K562 (cell line): ENCODE measurements at regions not wholly inside any gene's neighbourhood (a gene's known extent, or its start where the extent isn't known, plus 50 kb on each side); places are given as distances from the start of the nearest gene placed in this dataset.

Experiments used
- BRF1 ChIP-seq: IDR thresholded peaks from 3 replicates; pipeline ENCODE4 v1.6.1; 2011; ENCODE audit warnings: borderline replicate concordance, mild to moderate bottlenecking; ENCODE audit not compliant: insufficient read length; ENCODE audit errors: extremely low read depth
- ELF4 ChIP-seq: fragments of 450-650 bp; formaldehyde crosslinking; IDR thresholded peaks from 2 replicates; pipeline ENCODE4 v1.4.0; 2022; ENCODE audit warnings: missing genetic modification characterization
- ETS2 ChIP-seq: IDR thresholded peaks from 2 replicates; pipeline ENCODE4 v1.6.1; 2016; ENCODE audit warnings: borderline replicate concordance, missing genetic modification characterization, mild to moderate bottlenecking, moderate library complexity, missing compliant biosample characterization; ENCODE audit not compliant: poor library complexity, severe bottlenecking
- EZH2 ChIP-seq: IDR thresholded peaks from 2 replicates; pipeline ENCODE4 v1.6.1; 2012; ENCODE audit warnings: low read depth, mild to moderate bottlenecking, inconsistent platforms, low read length, borderline replicate concordance
- IFI16 ChIP-seq: fragments of 250-450 bp; sonication (Bioruptor Pico); IDR thresholded peaks from 2 replicates; pipeline ENCODE4 v2.1.2; 2022; ENCODE audit warnings: mild to moderate bottlenecking, inconsistent platforms
- MAFG ChIP-seq: fragments of 450-650 bp; conservative IDR thresholded peaks from 2 replicates; pipeline ENCODE4 v1.6.1; 2016; ENCODE audit warnings: missing genetic modification characterization, missing compliant biosample characterization
- SREBF1 ChIP-seq: fragments of 150-350 bp; IDR thresholded peaks from 2 replicates; pipeline ENCODE4 v1.6.1; 2014; ENCODE audit warnings: antibody characterized with exemption, low read depth, low read length, borderline replicate concordance
- TSC22D4 ChIP-seq: fragments of 450-650 bp; IDR thresholded peaks from 2 replicates; pipeline ENCODE4 v1.6.1; 2016; ENCODE audit warnings: missing genetic modification characterization, missing biosample characterization, control low read depth
- TF ChIP-seq, protein P1 (sequence below), 3 experiments: IDR thresholded peaks in 2 of 3; conservative IDR thresholded peaks in 1 of 3; 2 replicates each; pipeline ENCODE4 v1.5.1; 2011 to 2012; ENCODE audit warnings: low read length in 3 of 3, mild to moderate bottlenecking in 3 of 3, control low read depth in 2 of 3, improper control_type of control experiment in 1 of 3, inconsistent platforms in 1 of 3, low read depth in 1 of 3, mixed read lengths in 1 of 3, moderate library complexity in 1 of 3; ENCODE audit not compliant: insufficient read depth in 2 of 3
- TF ChIP-seq, protein P2 (sequence below): fragments of 450-650 bp; IDR thresholded peaks from 2 replicates; pipeline ENCODE4 v1.6.1; 2016
- TF ChIP-seq, protein P3 (sequence below): fragments of 250-450 bp; sonication (Bioruptor Pico); IDR thresholded peaks from 2 replicates; pipeline ENCODE4 v1.4.0; 2020; ENCODE audit warnings: mild to moderate bottlenecking, moderate library complexity, borderline replicate concordance

DNA sequence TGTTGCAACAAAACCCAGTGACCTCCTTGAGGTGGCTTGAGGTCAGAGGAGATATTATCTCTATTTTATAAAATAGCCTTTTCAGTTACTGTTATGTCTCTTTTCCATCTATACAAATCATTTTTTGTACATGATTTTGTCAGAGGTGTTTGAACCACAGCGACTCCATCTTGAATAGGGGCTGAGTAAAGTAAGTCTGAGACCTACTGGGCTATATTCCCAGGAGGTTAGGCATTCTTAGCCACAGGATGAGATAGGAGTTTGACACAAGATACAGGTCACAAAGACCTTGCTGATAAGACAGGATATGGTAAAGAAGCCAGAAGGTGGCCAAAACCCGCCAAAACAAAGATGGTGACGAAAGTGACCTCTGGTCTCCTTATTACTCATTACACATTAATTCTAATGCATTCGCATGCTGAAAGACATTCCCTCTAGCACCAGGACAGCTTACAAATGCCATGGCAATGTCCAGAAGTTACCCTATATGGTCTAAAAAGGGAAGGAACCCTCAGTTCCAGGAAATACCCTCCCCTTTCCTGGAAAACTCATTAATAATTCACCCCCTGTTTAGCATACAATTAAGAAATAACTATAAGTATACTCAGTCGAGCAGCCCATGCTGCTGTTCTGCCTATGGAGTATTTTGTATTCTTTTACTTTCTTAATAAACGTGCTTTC, 283.9 kb upstream of the ISL1 start:
- TF ChIP-seq EZH2: no peak
- no peak for TF ChIP-seq ELF4 (CRISPR knock-in tag)
- TF ChIP-seq ETS2: no peak
- TF ChIP-seq, protein P1, sequence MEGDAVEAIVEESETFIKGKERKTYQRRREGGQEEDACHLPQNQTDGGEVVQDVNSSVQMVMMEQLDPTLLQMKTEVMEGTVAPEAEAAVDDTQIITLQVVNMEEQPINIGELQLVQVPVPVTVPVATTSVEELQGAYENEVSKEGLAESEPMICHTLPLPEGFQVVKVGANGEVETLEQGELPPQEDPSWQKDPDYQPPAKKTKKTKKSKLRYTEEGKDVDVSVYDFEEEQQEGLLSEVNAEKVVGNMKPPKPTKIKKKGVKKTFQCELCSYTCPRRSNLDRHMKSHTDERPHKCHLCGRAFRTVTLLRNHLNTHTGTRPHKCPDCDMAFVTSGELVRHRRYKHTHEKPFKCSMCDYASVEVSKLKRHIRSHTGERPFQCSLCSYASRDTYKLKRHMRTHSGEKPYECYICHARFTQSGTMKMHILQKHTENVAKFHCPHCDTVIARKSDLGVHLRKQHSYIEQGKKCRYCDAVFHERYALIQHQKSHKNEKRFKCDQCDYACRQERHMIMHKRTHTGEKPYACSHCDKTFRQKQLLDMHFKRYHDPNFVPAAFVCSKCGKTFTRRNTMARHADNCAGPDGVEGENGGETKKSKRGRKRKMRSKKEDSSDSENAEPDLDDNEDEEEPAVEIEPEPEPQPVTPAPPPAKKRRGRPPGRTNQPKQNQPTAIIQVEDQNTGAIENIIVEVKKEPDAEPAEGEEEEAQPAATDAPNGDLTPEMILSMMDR (IDR thresholded peaks at IDR 0.05 in 2 of 3, conservative IDR thresholded peaks at IDR 0.05 in 1 of 3; ENCODE audit: insufficient read depth in 2 of 3, low read depth in 1 of 3, low read length in 3 of 3): no peak
- no peak for TF ChIP-seq IFI16 (CRISPR knock-in tag)
- no peak for TF ChIP-seq BRF1
- no peak for TF ChIP-seq SREBF1
- TF ChIP-seq, protein P2, sequence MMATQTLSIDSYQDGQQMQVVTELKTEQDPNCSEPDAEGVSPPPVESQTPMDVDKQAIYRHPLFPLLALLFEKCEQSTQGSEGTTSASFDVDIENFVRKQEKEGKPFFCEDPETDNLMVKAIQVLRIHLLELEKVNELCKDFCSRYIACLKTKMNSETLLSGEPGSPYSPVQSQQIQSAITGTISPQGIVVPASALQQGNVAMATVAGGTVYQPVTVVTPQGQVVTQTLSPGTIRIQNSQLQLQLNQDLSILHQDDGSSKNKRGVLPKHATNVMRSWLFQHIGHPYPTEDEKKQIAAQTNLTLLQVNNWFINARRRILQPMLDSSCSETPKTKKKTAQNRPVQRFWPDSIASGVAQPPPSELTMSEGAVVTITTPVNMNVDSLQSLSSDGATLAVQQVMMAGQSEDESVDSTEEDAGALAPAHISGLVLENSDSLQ: no peak
- 0 out of 2 replicates have a peak, but pooled peaks have one; percentile 10 for TF ChIP-seq MAFG
- no peak for TF ChIP-seq TSC22D4 (tag)
- TF ChIP-seq, protein P3, sequence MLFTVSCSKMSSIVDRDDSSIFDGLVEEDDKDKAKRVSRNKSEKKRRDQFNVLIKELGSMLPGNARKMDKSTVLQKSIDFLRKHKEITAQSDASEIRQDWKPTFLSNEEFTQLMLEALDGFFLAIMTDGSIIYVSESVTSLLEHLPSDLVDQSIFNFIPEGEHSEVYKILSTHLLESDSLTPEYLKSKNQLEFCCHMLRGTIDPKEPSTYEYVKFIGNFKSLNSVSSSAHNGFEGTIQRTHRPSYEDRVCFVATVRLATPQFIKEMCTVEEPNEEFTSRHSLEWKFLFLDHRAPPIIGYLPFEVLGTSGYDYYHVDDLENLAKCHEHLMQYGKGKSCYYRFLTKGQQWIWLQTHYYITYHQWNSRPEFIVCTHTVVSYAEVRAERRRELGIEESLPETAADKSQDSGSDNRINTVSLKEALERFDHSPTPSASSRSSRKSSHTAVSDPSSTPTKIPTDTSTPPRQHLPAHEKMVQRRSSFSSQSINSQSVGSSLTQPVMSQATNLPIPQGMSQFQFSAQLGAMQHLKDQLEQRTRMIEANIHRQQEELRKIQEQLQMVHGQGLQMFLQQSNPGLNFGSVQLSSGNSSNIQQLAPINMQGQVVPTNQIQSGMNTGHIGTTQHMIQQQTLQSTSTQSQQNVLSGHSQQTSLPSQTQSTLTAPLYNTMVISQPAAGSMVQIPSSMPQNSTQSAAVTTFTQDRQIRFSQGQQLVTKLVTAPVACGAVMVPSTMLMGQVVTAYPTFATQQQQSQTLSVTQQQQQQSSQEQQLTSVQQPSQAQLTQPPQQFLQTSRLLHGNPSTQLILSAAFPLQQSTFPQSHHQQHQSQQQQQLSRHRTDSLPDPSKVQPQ (CRISPR knock-in tag): no peak
